Sigmoid colon (tissue), 6 donors: ENCODE measurements at regions not wholly inside any gene's neighbourhood (a gene's known extent, or its start where the extent isn't known, plus 50 kb on each side); places are given as distances from the start of the nearest gene placed in this dataset.

Experiments used
- DNase-seq: peaks from one replicate; pipeline ENCODE4 v3.0.0-alpha.2; 2019
- H3K27ac ChIP-seq, 4 donors: fragments of 200-600 bp; sonication (generic); one replicate each; pipeline ENCODE4 v1.5.1; 2016 to 2019; ENCODE audit warnings: mild to moderate bottlenecking in 1 of 4
- H3K27me3 ChIP-seq, 3 donors: fragments of 200-600 bp; sonication (generic); one replicate each; pipeline ENCODE4 v1.5.1; 2019; ENCODE audit warnings: mild to moderate bottlenecking in 1 of 3
- H3K36me3 ChIP-seq, 4 donors: fragments of 200-600 bp; sonication (generic); one replicate each; pipeline ENCODE4 v1.5.1; 2016 to 2019
- H3K4me1 ChIP-seq, 4 donors: fragments of 200-600 bp; sonication (generic); one replicate each; pipeline ENCODE4 v1.5.1; 2017 to 2019
- H3K4me3 ChIP-seq, 4 donors: fragments of 200-600 bp; sonication (generic); one replicate each; pipeline ENCODE4 v1.5.1; 2017 to 2019; ENCODE audit warnings: mild to moderate bottlenecking in 2 of 4, moderate library complexity in 1 of 4
- H3K9me3 ChIP-seq, 4 donors: fragments of 200-600 bp in 3 of 4; sonication (generic) in 3 of 4; one replicate each; pipeline versions ENCODE4 v1.5.1 to v1.6.1; 2013 to 2019
- EP300 ChIP-seq, 4 donors: sonication (generic); formaldehyde crosslinking; IDR thresholded peaks; one replicate each; pipeline ENCODE4 v1.6.1; 2017; ENCODE audit warnings: antibody characterized with exemption in 4 of 4
- POLR2A ChIP-seq, 2 donors: fragments of 450-650 bp; IDR thresholded peaks; one replicate each; pipeline ENCODE4 v1.6.1; 2016; ENCODE audit warnings: antibody characterized with exemption in 2 of 2, mild to moderate bottlenecking in 2 of 2, moderate library complexity in 2 of 2
- POLR2AphosphoS5 ChIP-seq, 4 donors: sonication (generic); formaldehyde crosslinking; IDR thresholded peaks; one replicate each; pipeline ENCODE4 v1.6.1; 2017; ENCODE audit warnings: antibody characterized with exemption in 4 of 4
- WGBS, 2 donors: extraction: QIAGEN DNeasy Blood & Tissue Kit; methylation state at CpG; one replicate each; pipeline ENCODE4 v1.1.7; 2013; 5-methylcytosine and 5-hydroxymethylcytosine counted together
- intact Hi-C: fragments of 100-400 bp; cut with DNase I; formaldehyde crosslinking; loops from one replicate; pipeline ENCODE4 v1.15.1; 2023
- TF ChIP-seq, protein P1 (sequence below), 4 experiments: fragments of 450-650 bp in 3 of 4; fragments of 200-600 bp in 1 of 4; IDR thresholded peaks; one replicate each; pipeline ENCODE4 v1.5.1; 2016 to 2019; ENCODE audit warnings: antibody characterized with exemption in 4 of 4, mild to moderate bottlenecking in 3 of 4, moderate library complexity in 2 of 4
- donor health status: healthy with polysubstance abuse.
- donor health status: healthy.

DNA sequence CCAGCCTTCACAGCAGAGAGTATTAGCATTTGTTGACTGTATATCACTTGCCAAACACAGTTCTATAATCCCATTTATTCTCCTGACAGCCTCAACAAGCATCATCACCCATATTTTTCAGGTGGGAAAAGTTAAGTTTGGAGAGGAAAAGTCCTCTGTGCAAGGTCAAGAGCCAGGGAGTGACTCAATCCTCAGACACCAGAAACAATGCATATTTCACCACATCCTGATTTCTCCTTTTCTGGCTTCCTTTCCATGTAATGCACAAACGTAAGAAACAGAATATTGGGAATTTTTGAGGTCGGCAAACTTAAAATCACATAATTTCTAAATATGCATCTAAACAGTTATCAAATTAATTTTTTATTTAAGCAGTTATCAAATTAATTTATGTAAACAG lies 116.0 kb upstream of the GADL1 start:
- H3K4me1 ChIP-seq: no peaks in the 10 kb centered on the region
- H3K4me3 ChIP-seq: no peak overlapping the region
- no peaks in the 10 kb centered on the region for H3K9me3 ChIP-seq
- H3K27me3 ChIP-seq: no peaks in the 10 kb centered on the region
- TF ChIP-seq EP300 (IDR thresholded peaks at IDR 0.05): no peak
- TF ChIP-seq POLR2A (IDR thresholded peaks at IDR 0.05): no peak
- TF ChIP-seq, protein P1, sequence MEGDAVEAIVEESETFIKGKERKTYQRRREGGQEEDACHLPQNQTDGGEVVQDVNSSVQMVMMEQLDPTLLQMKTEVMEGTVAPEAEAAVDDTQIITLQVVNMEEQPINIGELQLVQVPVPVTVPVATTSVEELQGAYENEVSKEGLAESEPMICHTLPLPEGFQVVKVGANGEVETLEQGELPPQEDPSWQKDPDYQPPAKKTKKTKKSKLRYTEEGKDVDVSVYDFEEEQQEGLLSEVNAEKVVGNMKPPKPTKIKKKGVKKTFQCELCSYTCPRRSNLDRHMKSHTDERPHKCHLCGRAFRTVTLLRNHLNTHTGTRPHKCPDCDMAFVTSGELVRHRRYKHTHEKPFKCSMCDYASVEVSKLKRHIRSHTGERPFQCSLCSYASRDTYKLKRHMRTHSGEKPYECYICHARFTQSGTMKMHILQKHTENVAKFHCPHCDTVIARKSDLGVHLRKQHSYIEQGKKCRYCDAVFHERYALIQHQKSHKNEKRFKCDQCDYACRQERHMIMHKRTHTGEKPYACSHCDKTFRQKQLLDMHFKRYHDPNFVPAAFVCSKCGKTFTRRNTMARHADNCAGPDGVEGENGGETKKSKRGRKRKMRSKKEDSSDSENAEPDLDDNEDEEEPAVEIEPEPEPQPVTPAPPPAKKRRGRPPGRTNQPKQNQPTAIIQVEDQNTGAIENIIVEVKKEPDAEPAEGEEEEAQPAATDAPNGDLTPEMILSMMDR (IDR thresholded peaks at IDR 0.05): no peak
- no peak for TF ChIP-seq POLR2AphosphoS5 (IDR thresholded peaks at IDR 0.05)
- H3K27ac ChIP-seq: no peak overlapping the region
- H3K36me3 ChIP-seq: no peaks in the 10 kb centered on the region
- intact Hi-C loops: no loop called here
- WGBS, 2 donors: 91% methylated on average over 2 of the region's 2 CpGs
- DNase-seq: no peak

DNA sequence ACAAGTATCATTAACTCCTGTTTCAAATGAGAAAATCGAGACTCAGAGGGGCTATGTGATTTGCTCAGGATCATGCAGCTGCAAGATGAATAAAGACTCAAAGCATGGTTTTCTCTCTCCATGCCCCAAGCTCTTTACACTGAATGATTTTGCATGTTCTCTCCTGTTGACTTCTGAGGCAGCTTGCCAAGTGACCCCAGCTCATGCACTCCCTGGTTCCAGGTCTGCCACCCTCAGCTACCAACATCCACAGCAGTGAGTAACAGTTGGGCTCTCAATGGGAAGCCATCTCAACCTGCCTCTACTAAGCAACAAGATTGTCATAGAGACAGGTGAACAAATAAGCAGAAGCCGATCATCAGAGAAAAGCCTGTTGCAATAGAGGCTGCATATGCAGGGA lies 116.9 kb upstream of the GADL1 start:
- Histone ChIP-seq H3K9me3 (no peaks in the 10 kb centered on the region), H3K27me3 (no peaks in the 10 kb centered on the region), H3K4me1 (no peaks in the 10 kb centered on the region), H3K27ac (no peak overlapping the region), H3K4me3 (no peak overlapping the region), H3K36me3 (no peaks in the 10 kb centered on the region)
- TF ChIP-seq EP300 (IDR thresholded peaks at IDR 0.05) (no peak), POLR2AphosphoS5 (IDR thresholded peaks at IDR 0.05) (no peak)
- intact Hi-C loops: no loop called here
- WGBS, 2 donors: 78 to 91% methylated on average over 2 of the region's 2 CpGs
- no peak for DNase-seq

DNA sequence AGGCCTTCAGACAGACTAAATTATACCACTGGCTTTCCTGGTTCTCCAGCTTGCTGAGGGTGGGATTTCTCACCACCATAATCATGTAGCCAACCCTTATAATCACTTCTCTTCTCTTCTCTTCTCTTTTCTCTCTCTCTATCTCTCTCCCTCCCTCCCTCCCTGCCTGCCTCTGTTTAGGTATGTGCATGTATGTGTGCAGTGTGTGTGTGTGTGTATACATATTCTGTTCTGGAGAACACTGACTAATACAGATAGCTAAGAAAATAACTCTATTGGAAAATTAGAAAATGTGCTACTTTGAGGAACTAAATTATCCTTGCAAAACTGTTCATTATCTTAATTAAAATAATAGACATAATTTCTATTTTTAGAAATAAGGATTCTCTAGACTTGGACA lies 118.6 kb upstream of the GADL1 start:
- Histone ChIP-seq H3K4me3 (no peak overlapping the region), H3K27ac (no peak overlapping the region), H3K36me3 (no peaks in the 10 kb centered on the region), H3K4me1 (no peaks in the 10 kb centered on the region), H3K27me3 (no peaks in the 10 kb centered on the region), H3K9me3 (no peaks in the 10 kb centered on the region)
- no peak for DNase-seq
- intact Hi-C loops: no loop called here
- TF ChIP-seq, protein P1 (IDR thresholded peaks at IDR 0.05): no peak
- TF ChIP-seq POLR2AphosphoS5 (IDR thresholded peaks at IDR 0.05): no peak
- TF ChIP-seq EP300 (IDR thresholded peaks at IDR 0.05): no peak
- TF ChIP-seq POLR2A (IDR thresholded peaks at IDR 0.05): no peak

DNA sequence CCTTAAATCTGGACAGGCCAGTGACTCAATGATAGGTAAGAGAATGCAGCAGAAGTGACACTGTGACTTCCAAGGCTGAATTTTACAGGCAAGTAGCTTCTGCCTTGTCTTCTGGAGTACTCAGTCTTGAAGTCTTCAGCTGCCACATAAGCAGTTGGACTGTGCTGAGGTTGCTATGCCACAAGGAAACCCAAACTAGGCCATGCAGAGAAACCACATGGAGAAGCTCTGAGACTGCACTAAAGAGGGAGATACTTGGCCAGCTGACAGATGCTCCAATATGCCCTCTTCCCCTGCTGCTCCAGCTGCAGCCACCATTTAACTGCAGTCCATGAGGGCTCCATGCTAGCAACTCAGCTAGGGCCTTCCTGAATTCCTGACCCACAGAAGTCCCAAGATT lies 119.4 kb upstream of the GADL1 start:
- TF ChIP-seq POLR2A (IDR thresholded peaks at IDR 0.05) (no peak), EP300 (IDR thresholded peaks at IDR 0.05) (no peak), POLR2AphosphoS5 (IDR thresholded peaks at IDR 0.05) (no peak)
- TF ChIP-seq, protein P1 (IDR thresholded peaks at IDR 0.05): no peak
- Histone ChIP-seq H3K9me3 (no peaks in the 10 kb centered on the region), H3K4me3 (no peak overlapping the region), H3K27me3 (no peaks in the 10 kb centered on the region), H3K4me1 (no peaks in the 10 kb centered on the region), H3K36me3 (no peaks in the 10 kb centered on the region), H3K27ac (no peak overlapping the region)
- DNase-seq: no peak
- intact Hi-C loops: no loop called here

DNA sequence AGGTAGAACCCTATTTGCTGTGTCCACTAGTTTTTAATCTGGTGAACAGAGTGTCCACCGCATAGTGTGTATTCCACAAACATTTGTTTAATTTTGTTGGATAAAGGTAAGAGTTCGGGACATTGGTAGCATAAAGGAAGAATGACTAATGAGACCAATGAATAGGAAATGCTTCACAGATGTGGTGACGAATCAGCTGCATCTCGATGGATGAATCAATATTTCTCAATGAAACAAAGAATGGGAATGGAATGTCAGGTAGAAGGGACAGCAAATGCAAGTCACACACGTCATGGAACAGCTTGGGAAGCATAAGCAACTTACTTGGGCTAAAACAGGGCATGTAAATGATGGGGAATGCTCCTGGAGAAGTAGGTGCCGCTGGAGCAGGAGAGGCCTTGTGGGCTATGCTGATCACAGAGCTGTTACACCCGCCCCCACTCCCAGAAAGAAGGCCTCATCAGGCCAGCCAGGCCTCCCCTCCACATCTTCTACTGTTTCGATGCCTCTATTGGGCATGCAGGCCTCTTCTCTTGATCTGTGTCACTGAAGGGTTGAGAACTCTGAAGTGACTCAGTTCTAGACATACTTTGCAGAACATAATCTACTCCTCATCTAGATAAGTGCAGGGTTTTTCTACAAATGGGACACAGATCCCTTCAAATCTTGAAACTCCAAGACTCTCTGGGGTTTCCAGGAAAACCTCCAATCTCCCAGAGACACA lies 120.0 kb upstream of the GADL1 start:
- no peaks in the 10 kb centered on the region for H3K9me3 ChIP-seq
- 80 to 81% methylated on average over 8 of the region's 8 CpGs for WGBS, 2 donors
- H3K36me3 ChIP-seq: no peaks in the 10 kb centered on the region
- no peaks in the 10 kb centered on the region for H3K4me1 ChIP-seq
- intact Hi-C loops: no loop called here
- H3K4me3 ChIP-seq: no peak overlapping the region
- no peaks in the 10 kb centered on the region for H3K27me3 ChIP-seq
- no peak overlapping the region for H3K27ac ChIP-seq
- DNase-seq: no peak
- TF ChIP-seq, protein P1 (IDR thresholded peaks at IDR 0.05): no peak
- no peak for TF ChIP-seq POLR2A (IDR thresholded peaks at IDR 0.05)
- TF ChIP-seq EP300 (IDR thresholded peaks at IDR 0.05): no peak
